ENCODE measurements at regions not wholly inside any gene's neighbourhood (a gene's known extent, or its start where the extent isn't known, plus 50 kb on each side); places are given as distances from the start of the nearest gene placed in this dataset.

DNA sequence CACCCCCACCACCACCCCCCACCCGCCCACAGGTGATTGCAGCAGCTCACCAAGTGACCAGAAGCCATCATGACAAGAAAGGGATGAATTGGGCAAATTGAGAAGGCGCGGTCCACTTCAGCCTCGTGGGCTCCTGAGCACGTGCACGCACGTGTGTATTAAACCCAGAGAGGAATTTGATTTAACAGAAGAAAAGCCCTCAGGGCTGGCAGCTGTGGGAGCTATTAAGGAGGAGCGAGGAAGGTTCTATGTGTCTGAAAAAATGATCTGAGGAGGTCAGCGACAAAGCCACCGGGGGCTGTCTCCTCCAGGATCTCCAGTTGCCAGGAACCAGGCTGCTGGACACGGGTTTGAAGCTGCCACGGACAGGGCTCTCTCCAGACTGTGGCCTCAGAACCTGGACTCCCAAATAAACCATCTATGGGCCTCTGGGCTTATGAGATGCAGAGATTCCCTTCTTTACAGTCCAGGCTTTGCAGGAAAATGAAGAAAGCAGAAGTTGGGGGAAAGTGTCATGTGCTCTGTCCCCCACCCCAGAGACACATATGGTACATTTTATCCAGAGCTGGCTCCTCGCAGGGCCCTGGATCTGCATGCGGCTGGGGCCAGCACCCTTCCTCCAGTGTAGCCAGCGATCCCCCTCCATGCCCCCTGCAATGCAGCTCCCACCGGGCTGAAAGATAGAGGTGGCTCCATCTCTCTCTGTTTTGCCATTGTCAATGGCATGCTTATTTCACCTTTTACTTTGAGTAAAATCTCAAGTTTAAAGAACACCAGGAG is 219.7 kb upstream of the RPL38 start:
- DNase-seq (ENCODE audit: low spot score): no peak

DNA sequence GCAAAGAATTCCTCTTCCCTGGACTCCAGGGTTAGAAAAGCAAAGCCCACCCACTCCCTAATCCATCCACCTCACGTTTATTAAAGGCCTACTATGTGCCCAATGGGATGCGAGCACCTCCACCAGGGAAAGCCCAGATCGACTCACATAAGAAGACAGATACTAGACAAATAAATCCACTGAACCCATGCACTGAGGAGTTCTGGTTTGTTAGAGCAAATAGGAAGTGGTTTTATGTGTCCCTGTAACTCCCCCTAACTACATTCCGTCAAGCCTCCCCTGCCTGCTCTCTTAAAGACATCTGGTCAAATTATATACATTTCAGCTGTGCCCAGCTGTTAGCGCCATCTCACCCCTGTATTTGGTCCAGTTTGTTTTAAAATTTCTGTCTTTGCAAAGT is 218.5 kb upstream of the RPL38 start:
- no peak for DNase-seq (ENCODE audit: low spot score)

DNA sequence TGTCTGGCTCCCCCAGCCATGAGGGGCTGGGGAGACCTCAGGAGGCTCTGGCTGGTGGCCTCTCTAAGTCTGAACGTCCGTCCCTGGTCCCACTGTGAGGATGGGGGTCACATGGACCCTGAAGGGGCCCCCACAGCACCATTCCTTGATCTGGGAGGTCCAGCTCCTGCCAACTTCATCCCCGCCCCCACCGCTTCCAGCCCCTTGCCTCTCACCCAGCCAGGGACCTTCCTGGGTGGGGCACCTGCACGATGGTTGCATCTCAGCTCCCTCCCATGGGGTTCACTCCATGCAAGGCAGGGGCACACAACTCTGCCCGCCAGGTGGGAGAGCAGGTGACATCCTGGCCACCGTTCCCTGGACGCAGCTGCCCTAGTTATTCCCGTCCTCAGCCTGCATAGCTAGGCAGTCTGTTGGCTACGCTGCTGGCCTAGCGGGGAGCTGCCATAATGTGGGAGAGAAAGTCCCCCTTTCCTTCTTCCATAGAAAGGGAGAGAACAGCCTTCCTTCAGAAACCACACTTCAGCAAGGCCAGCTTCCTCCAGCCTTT is 217.9 kb upstream of the RPL38 start:
- DNase-seq (ENCODE audit: low spot score): no peak

DNA sequence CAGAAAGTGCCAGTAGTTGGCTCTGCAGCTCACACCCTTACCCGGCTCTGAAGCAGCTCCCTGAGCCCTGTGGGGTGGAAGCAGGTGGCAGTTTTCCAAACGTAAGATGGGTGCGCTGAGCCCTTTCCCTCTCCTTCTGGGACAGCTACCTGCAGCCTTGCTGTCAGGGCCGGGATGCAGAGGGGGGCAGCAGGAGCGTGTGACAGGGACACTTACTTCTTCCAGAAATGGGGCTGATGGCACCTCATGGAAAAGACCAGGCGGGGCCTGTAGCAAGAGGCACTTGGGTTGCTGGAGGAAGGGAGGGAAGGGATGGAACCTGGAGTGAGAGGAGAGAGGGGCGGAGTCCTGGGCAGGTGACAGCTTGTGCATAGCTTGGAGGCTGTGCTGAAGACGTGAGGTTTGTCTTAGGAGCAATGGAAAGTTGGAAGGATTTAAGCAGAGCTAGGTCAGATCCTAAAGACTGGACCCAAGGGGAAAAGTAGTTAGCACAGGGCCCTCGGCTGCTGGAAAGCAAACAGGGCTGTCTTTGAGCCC is 216.8 kb upstream of the RPL38 start:
- DNase-seq (ENCODE audit: low spot score): no peak

DNA sequence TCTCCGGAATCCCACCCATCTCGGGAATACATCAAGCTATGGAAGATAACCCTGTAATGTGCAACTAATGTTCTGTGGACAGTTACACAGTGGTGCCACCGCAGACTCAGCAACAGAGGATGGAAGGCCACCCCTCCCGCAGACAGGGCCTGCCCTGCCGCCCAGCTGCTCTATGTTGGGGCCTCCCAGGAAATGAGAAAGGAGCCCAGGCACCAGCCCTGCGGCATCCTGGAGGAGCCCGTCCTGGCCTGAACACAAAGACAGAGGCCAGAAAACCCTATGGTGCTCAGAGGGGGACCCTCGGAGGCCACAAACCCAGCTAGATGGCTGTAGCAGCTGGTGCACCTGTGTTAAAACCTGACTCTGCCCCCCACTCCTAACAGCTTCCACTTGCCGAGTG is 216.1 kb upstream of the RPL38 start:
- no peak for DNase-seq (ENCODE audit: low spot score)

DNA sequence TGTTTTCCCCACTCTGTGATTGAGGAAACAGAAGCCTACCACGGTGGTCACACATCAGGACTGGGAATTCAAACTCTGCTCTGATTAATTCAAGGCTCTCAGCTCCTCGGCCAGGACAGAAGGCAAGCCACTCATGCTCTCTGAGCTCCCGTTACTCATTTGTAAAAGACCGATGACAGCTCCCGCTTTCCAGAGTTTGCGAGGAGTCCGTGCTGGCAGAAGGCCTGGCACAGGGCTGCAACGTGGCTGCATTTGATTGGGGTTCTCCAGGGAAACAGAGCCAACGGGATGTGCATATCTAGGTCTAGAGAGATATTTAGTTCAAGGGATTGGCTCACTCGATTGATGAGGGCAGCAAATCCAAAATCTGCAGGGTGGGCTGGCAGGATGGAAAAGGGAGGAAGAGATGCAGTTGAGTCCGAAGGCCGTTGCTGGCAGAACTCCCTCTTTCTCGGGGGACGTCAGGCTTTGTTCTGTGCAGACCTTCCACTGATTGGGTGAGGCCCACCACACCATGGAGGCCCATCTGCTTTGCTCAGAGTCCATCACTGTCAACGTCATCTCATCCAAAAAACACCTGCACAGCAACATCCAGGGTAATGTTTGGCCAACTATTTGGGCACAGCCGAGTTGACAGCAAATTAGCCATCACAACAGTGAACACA is 215.5 kb upstream of the RPL38 start:
- no peak for DNase-seq (ENCODE audit: low spot score)

DNA sequence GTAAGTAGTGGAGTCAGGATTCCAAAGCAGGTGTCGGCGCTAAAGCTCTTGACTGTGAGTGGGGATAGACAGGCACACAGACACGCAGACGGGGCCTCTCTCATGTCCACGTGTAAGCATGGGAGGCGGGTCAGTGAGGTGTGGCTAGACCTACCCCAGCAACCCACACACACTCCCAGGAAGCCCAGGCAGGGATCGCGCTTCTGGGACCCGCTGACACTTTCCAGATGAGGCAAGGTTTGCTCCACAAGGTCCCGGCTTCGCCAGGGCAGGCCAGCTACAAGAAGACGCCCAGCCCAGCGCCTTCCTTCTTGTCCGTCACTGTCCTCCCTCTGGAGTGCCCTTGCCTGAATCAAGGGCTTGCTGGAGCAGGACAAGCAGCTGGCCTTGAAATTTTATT is 213.8 kb upstream of the RPL38 start:
- DNase-seq (ENCODE audit: low spot score): no peak

DNA sequence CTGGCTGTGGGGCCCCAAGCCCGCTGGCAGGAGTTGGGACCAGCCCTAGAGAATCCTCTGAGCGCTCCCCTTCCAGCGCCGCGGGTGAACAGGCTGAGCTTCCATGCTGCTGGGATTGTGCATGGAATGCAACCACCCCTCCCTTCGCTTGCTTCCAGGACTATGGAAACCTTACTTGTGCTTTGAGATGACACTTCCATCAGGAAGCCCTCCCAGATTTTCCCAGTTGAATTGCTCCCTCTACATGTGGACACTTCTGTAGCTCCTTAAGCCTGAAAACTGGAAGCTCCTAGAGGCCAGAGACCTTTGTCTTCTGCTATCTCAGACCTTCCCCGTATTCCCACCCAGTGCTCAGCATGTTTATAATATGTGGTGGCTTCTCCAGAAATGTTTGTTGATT is 213.2 kb upstream of the RPL38 start:
- no peak for DNase-seq (ENCODE audit: low spot score)

DNA sequence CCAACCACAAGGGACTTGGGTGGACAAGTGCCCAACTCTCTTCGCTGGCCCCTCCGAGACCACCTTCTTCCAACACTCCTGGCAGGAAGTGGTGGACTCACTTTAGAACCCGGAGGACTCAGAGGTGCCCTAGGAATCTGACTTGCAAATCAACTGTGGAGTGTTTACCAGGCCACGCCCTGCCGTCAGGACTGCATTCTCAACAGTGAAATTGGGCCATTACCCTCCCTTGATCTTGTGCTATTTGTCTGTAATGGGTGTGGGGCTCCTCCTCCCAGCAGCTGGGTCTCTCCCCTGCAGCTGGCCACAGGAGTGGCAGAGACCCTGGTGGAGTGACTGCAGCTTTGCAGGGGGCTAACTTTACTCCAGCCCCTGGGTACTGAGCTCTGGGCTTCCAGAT is 212.2 kb upstream of the RPL38 start:
- DNase-seq (ENCODE audit: low spot score): no peak

DNA sequence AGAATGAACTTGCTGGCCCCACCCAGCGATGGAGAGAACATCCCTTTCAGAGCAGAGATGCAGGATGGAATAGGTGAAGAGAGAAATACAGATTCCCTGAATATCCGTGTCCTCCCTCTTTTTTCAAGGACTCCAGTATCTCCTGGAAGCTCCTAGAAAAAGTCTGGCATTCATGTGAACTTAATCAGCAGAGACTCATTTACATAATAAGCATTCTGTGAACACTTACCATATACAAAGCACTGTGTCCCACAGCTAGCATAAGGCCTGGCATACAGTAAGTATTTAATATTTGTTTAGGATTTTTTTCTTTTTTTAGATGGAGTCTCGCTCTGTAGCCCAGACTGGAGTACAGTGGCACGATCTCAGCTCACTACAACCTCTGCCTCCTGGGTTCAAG is 208.5 kb upstream of the RPL38 start:
- no peak for DNase-seq (ENCODE audit: low spot score)

DNA sequence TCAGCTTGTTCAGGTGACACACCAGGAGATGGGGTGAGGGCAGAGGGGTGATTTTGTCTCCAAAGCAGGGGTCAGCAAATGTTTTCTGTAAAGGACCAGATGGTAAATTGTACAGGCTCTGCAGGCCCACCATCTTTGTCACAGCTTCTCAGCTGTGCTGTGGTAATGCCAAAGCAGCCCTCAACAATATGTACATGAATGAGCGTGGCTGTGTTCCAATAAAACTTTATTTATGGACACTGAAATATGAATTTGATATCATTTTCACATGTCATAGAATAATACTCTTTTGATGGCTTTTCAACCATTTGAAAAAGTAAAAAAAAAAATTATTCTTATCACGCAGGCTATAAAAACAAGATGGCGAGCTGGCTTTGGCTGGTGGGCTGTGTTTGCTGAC is 206.4 kb upstream of the RPL38 start:
- no peak for DNase-seq (ENCODE audit: low spot score)

DNA sequence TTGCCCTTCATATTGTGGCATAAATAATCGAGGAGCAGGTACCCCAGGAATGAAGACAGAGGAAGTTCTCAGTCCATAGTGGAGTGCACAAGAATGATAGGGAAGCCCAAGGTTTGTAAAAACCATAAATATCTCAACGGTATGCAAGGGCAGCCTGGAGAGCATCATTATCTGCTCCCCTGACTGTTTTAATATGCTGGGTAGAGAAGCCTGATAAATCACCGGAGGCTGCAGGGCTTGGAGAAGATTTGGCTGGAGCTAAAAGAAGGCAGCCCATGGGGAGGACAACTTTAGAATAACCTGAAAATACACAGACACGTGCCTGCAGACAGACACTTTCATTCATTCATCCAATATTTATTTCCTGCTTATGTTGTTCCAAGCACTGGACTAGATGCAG is 205.2 kb upstream of the RPL38 start:
- no peak for DNase-seq (ENCODE audit: low spot score)

DNA sequence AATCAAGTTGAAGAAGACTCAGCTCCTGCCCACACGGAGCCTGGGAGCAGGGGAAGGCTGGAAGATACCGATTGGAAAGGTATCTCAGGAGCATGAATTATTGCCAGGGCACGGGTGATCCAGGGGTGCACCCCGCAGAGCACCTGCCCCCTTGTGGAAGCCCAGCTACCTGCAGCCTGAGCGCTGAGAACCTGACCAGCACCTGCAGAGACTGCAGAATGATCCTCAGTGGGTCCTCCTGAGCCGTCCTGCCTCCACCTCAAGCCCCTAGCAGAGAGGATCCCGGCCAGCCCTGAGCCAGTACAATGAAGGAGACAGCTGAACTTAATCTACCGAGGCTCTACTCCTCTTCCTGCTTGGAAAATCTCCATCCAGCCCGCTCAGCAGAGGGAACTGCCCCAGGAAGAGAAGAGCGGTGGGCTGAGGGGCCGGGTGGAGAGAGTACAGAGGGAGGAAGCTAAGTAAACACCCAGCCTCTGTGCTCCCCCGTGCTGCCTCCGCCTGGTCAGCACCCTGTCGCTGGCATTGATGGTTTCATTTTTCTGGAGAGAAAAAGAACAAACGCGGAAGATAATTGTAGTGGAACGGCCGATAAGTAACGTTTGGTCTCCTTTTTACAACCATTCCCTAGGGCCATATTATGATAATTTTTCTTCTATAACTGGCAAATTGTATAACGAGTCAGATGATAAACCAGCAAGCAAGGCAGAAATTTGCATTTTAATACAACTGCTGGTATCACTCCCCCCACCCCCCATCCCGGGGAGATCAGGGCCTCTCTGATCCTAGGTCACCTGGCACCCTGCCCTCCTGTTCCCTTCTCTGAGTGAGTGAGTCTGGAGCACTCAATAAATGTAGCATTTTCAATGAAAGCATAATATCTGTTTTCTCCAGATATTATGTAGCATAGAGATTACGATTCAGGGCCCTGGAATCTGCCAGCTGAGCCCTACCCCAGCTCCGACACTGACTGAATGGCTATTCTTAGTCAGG is 204.5 kb upstream of the RPL38 start:
- peak; percentile 16 for DNase-seq (ENCODE audit: low spot score)

DNA sequence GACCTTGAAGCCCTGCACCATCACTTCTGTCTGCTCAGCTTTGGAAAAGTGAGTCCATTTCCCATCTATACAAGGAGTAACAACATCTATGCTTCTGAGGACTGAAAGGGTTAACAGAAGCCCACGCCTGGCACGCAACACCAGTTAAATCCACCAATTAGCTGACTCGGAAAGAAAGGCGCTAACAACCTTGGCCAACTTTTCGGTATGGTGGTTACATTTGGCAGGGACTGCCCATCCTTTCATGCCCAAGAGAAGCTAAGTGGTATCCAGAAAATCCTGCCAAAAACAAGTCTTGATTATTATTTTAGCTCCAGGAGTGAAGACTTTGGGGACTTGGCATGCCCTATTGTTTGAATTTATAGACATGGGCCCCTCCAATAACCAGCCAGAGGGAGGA is 202.3 kb upstream of the RPL38 start:
- DNase-seq (ENCODE audit: low spot score): no peak

DNA sequence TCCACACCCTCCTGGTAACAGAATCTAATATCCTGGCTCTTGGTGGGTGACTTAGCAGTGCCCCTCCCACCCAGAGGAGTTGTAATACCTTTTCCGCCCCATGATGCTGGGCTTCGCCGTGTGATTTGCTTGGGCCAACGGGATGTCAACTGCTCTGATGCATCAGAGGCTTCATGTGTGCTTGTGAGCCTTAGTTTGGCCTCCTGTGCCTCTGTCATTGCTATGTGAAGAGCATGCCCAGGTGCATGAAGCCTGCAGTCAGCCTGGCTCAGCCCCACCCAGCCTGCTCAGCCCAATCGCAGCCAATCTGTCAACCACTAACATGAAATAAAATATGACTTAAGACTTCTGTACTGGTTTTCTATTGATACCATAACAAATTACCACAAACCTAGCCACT is 201.2 kb upstream of the RPL38 start:
- no peak for DNase-seq (ENCODE audit: low spot score)

DNA sequence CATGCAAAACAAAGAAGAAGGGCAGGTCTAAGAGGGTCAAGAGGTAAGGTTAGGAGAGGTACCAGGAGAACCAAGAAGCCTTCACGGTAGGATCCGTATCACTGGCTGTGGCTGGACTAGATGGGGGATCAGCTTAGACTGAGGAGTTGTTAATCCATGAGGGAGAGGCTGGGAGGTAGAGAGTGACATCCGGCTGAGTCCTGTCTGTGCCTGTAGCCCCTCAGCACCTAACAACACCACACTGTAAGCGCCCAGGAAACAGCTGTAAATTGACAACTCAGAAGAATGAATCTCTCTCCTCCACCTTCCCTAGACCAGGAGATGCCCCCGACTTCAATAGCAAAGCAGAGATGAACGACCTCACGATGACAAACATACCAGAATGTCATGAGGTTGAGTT is 199.4 kb upstream of the RPL38 start:
- DNase-seq (ENCODE audit: low spot score): no peak

DNA sequence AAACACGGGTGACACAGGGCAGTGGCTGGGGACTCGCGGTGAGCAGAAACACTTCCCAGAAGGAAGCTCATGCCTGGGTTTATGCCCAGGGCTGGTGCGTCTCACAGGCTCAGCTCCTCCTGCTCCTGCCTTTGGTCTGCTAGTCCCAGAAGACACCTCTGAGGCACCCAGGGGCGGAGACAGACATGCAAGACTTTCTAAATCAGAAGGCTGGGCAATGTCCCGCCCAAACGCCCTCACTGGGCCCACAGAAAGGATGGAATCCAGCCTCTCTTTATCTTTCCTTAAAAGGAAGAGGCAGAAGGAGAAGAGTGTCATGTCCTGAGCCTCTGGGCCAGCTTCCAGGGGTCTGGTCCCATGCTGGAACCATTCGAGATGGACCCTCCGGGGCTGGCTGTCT is 197.7 kb upstream of the RPL38 start:
- DNase-seq (ENCODE audit: low spot score): no peak

DNA sequence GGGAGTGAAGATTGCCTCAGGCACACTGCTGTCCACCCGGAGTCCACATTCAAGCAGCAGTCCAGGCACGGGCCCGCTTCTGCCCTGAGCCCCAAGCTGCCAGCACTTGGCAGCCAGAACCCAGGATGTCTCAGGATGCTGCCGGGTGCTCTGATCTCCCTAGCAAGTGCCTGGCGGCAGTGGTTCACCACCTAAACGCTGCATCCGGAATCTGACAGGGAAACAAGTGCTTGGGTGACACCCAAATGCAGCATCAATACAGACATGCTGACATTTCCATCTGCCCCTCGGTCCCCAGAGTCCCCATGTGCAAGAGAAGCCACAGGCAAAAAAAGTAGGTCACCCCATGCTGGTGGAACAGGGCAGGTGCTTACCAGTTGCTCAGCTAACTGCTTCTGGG is 197.1 kb upstream of the RPL38 start:
- DNase-seq (ENCODE audit: low spot score): no peak

DNA sequence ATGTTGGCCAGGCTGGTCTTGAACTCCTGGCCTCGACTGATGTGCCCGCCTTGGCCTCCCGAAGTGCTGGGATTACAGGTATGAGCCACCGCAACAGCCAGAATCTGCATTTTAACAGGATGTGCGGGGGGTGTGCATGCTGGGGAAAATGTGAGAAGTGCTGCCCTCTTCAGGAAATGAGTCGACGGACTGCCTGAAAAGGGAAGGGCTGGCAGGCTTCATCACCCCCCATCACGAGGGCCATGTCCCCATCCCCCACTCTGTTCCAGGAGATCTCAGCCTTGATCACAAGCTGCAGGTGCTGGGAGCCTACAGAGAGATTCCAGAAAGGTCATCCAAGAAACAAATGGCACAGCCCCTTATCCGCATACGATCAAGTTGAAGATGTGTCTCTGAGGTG is 195.3 kb upstream of the RPL38 start:
- no peak for DNase-seq (ENCODE audit: low spot score)

DNA sequence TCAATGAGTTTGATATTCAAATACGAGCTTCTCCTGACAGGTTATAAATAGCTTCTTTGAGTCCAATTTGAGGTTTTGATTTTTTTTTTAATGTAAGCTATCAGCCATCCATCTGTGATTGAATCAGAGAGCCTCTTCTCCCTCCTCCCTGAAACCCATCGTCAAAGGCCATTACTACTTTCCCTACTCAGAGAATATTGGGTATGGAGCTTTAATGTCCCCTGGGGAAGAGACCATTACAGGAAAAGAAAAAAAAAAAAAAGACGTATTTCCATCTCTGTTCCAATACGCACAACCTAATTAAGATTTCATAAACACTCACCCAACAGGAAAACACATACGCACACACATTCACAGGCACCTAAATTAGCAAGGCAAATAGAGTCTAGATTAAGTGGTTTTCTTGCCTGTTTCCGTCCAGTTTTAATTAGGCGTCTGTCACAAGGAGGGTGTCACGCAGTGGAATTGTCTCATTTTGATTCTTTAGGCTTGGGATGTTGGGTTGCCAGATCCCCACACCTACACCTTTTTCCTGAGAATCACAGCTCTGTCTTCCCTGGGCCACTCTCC is 194.3 kb upstream of the RPL38 start:
- no peak for DNase-seq (ENCODE audit: low spot score)

DNA sequence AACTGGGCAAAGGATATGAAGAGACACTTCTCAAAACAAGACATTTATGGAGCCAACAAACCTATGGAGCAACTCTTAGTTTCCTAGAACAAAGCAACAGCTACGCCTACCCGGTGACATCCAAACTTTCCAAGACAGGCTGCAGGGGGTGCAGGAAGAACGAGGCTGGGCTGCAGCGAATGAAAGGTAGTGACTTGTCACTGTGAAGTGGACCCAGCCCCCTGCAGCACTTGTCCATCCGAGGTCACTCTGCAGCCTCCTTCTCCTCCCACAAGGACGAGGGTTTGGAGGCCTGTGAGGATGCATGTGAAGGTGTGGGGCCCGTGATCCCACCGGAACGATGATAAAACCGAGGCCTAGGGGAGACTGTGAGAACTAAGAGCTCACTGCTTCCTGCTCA is 192.6 kb upstream of the RPL38 start:
- no peak for DNase-seq (ENCODE audit: low spot score)

DNA sequence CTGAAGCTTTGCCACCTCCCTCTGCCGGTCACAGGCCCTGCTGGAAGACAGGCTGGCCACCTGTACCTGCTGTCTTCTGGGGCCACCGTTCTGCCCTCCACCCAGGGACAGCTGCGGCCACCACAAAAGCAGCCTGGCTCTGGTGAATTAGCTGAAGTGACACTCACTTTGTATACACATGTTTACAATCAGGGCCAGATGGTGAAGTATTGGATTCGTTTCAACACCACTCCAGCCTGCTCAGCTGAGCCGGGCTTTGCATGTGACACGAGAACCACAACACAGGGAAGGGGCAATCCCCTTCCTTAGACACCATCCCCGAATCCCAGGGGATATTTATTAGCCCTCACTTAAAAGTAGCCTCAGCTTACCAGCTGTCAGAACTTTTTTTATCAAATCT is 191.5 kb upstream of the RPL38 start:
- no peak for DNase-seq (ENCODE audit: low spot score)
